Fibroblast of the aortic adventitia (primary cell): ENCODE measurements at regions not wholly inside any gene's neighbourhood (a gene's known extent, or its start where the extent isn't known, plus 50 kb on each side); places are given as distances from the start of the nearest gene placed in this dataset.

Experiments used
- DNase-seq: peaks from one replicate; pipeline ENCODE4 v3.0.0-alpha.2; 2010; ENCODE audit warnings: low read depth
- H3K4me3 ChIP-seq: 2 replicates; pipeline ENCODE4 v1.5.1; 2011; ENCODE audit warnings: low read depth, mild to moderate bottlenecking, control low read depth, low read length, moderate library complexity
- TF ChIP-seq, protein P1 (sequence below): IDR thresholded peaks from 2 replicates; pipeline ENCODE4 v1.5.1; 2011; ENCODE audit warnings: mild to moderate bottlenecking, low read length, control low read depth, inconsistent platforms; ENCODE audit not compliant: insufficient read depth

DNA sequence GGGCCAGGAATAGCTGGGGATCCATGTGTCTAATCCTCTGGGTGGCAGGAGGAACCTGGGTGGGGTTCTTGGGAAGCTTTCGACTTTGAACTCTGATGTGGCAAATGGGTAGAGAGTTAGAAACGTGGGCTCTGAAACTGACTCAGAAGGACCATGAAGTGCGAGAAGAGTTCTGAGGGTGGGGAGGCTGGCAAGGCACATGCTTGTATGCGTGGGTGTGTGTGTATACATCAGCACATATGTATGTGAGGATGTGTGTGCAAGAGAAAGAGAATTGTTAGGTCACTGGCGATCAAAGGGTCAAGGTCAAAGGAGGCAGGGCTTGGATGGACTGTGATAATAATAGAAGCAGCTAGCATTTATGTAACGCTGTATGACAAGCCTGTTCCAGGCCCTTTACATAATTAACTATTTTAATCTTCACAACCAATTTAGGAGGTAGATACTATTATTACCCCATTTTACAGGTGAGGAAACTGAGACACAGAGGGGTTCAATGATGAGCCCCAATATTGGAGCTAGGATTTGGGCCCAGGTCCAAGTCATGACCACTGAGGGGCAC, 84.5 kb upstream of the POU3F1 start:
- no peak overlapping the region for H3K4me3 ChIP-seq
- DNase-seq: no peak
- TF ChIP-seq, protein P1, sequence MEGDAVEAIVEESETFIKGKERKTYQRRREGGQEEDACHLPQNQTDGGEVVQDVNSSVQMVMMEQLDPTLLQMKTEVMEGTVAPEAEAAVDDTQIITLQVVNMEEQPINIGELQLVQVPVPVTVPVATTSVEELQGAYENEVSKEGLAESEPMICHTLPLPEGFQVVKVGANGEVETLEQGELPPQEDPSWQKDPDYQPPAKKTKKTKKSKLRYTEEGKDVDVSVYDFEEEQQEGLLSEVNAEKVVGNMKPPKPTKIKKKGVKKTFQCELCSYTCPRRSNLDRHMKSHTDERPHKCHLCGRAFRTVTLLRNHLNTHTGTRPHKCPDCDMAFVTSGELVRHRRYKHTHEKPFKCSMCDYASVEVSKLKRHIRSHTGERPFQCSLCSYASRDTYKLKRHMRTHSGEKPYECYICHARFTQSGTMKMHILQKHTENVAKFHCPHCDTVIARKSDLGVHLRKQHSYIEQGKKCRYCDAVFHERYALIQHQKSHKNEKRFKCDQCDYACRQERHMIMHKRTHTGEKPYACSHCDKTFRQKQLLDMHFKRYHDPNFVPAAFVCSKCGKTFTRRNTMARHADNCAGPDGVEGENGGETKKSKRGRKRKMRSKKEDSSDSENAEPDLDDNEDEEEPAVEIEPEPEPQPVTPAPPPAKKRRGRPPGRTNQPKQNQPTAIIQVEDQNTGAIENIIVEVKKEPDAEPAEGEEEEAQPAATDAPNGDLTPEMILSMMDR: no peak

DNA sequence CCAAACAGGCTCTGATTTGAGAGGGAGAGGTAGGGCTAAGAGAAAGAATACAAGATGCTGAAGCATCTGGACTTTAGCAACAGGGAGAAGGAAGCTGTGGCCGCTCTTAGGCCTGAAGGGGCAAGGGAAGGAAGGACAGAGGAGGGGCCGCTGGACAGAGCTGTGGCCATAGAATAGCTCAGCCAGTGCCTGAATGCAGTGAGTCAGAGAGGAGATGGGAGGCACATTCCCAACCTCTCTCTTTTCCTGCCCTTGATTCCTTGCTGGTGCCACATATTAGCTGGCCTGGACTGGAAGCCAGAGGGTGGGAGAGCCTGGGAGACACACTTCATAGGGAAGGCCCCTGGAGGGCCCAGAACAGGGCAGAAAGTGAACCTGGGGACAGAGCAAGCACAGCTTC, 83.4 kb upstream of the POU3F1 start:
- no peak for DNase-seq
- no peak overlapping the region for H3K4me3 ChIP-seq
- TF ChIP-seq, protein P1: no peak

DNA sequence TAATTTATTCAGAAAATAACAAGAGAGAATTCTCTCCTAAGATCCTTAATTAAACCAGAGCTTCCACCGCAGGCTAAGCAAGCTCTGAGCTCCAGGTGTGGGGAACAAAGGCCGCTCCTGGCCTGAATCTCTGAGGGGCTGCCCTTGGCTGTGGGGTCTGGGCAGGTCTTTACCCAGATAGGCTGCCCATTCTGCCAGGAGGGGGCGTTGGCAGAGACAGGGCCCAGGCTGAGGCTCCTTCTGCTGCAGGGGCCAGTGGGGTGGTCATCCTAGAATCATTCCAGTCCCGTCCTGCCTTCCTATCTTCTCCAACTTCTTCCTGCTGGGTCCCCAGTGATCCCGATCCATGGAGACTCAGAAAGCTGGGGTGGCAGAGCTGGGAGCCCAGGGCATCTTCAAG, 82.9 kb upstream of the POU3F1 start:
- H3K4me3 ChIP-seq: no peak overlapping the region
- TF ChIP-seq, protein P1: no peak
- no peak for DNase-seq

DNA sequence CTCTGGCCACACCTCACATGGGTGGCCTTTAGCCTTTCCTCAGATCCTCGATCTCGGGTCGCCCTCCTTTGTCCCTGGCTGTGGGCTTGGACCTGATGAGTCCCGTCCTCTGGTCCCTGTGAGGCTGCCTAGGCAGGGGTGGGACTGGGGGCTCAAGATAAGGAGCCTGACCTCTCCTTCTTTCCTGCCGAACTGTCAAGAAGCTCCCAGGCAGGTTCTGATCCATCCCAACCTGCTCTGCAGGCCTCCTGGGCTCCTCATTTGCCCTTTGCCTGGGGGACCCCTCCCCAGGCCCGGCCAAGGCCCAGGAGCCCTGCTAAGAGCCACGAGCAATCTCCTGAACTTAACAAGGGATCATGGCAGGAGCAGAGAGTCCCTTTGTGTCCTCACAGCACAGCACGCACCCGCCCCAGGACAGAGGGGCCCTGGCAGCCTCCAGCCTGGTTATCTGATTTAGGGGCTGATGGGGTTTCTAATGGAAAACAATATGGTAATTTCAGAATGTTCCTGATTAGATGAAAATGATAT, 82.4 kb upstream of the POU3F1 start:
- TF ChIP-seq, protein P1: no peak
- H3K4me3 ChIP-seq: no peak overlapping the region
- no peak for DNase-seq

DNA sequence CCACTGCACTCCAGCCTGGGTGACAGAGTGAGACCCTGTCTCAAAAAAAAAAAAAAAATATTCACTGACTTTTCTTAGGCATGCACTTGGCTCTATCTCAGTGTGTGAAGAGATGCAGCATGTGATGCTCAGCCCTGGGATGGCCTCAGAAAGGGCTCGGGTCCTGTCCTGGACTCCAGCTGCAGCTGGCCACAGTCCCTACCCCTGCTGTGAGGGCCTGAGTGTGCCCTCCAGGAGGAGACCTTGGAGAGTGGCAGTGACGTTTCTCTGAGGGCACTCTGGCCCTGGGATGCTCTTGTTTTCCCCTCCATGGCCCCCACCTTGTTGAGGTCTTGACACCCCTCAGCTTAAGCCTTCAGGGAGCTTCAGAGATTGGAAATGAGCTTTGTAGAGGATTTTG, 81.9 kb upstream of the POU3F1 start:
- no peak overlapping the region for H3K4me3 ChIP-seq
- DNase-seq: no peak
- TF ChIP-seq, protein P1: no peak

DNA sequence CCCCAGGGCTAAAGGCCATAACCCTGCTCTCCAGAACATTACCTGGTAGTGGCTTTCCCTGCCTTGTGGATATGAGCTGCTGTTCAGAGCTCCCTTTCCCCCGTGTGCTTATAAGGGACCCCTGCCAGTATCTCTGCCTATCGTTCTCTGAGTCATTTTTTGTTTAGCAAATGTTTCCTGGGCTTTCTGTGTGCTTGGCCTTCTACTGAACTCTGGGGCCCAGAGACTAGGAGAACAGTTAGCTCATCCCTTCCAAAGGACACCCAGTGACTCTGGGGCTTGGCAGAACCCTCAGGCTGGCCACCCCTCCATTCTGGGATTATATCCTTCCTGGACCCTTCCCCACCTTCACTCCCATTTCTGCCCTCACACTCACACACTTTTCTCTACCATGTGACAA, 80.8 kb upstream of the POU3F1 start:
- no peak overlapping the region for H3K4me3 ChIP-seq
- TF ChIP-seq, protein P1: no peak
- peak; percentile 8 for DNase-seq

DNA sequence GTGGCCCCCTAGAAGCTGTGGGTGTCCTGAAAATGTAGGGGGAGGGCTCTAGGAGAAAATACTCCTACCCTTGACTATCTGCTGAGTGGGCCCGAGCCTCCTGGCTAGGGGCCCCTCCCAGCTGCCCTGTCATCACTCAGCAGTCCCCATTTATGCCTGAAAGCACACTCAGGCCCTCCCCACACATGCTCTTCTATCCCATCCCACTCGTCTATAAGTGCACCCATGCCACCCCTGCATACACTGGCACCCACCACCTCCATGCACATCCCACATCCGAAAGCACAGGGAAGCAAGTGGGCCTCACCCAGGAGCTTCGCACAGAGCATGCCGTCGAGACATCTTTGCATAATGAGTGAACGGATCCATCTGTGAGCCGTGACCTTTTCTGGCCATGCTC, 80.4 kb upstream of the POU3F1 start:
- TF ChIP-seq, protein P1: no peak
- DNase-seq: no peak
- no peak overlapping the region for H3K4me3 ChIP-seq
